OCI-LY1 (cell line): ENCODE measurements at regions not wholly inside any gene's neighbourhood (a gene's known extent, or its start where the extent isn't known, plus 50 kb on each side); places are given as distances from the start of the nearest gene placed in this dataset.

Source experiments
- H2AFZ ChIP-seq: fragments of 200-600 bp; sonication (generic), shearing (Covaris generic); 2 replicates; pipeline ENCODE4 v1.6.0; 2014; ENCODE audit warnings: antibody characterized with exemption, mild to moderate bottlenecking, low read length
- H3F3A ChIP-seq: fragments of 200-600 bp; sonication (generic), shearing (Covaris generic); 2 replicates; pipeline ENCODE4 v1.6.0; 2014; ENCODE audit warnings: mild to moderate bottlenecking, antibody characterized with exemption, low read length, moderate library complexity; ENCODE audit not compliant: insufficient read depth
- H3K27ac ChIP-seq: fragments of 200-600 bp; sonication (generic); 2 replicates; pipeline ENCODE4 v1.5.1; 2014; ENCODE audit warnings: low read length, mixed run types, mild to moderate bottlenecking, low read depth; ENCODE audit not compliant: poor library complexity, severe bottlenecking
- H3K27me3 ChIP-seq: fragments of 200-600 bp; sonication (generic); 2 replicates; pipeline ENCODE4 v1.6.0; 2014; ENCODE audit warnings: antibody characterized with exemption, mild to moderate bottlenecking, low read length, moderate library complexity; ENCODE audit not compliant: insufficient read depth
- H3K36me3 ChIP-seq: fragments of 200-600 bp; sonication (generic); 2 replicates; pipeline ENCODE4 v1.6.1; 2014; ENCODE audit warnings: mild to moderate bottlenecking, antibody characterized with exemption, low read length, moderate library complexity, mixed read lengths; ENCODE audit not compliant: insufficient read depth
- H3K4me1 ChIP-seq: fragments of 200-600 bp; sonication (generic); 2 replicates; pipeline ENCODE4 v1.5.1; 2014; ENCODE audit warnings: mild to moderate bottlenecking, low read length, moderate library complexity; ENCODE audit not compliant: insufficient read depth, severe bottlenecking
- H3K4me2 ChIP-seq: fragments of 200-600 bp; sonication (generic), shearing (Covaris generic); 2 replicates; pipeline ENCODE4 v1.6.1; 2014; ENCODE audit warnings: low read length
- H3K4me3 ChIP-seq: fragments of 200-600 bp; sonication (generic); 2 replicates; pipeline ENCODE4 v1.5.1; 2014; ENCODE audit warnings: low read length, low read depth, mild to moderate bottlenecking, mixed read lengths; ENCODE audit not compliant: poor library complexity, severe bottlenecking
- H3K79me2 ChIP-seq: fragments of 200-600 bp; shearing (Covaris generic); 2 replicates; pipeline ENCODE4 v1.6.1; 2016; ENCODE audit warnings: mixed run types, low read length, mixed read lengths; ENCODE audit not compliant: insufficient read depth
- H3K9ac ChIP-seq: fragments of 200-600 bp; sonication (generic), shearing (Covaris generic); 2 replicates; pipeline ENCODE4 v1.6.1; 2014; ENCODE audit warnings: mild to moderate bottlenecking, low read length, mixed read lengths
- H3K9me2 ChIP-seq: fragments of 200-600 bp; sonication (generic), shearing (Covaris generic); 2 replicates; pipeline ENCODE4 v1.6.1; 2014; ENCODE audit warnings: low read depth, mild to moderate bottlenecking, low read length, mixed read lengths
- H3K9me3 ChIP-seq: fragments of 200-600 bp; shearing (Covaris generic); 2 replicates; pipeline ENCODE4 v1.6.1; 2014; ENCODE audit warnings: low read length, mixed read lengths
- H4K20me1 ChIP-seq: fragments of 200-600 bp; sonication (generic), shearing (Covaris generic); 2 replicates; pipeline ENCODE4 v1.6.0; 2016; ENCODE audit warnings: mild to moderate bottlenecking, low read length; ENCODE audit not compliant: insufficient read depth
- EZH2 ChIP-seq: fragments of 200-600 bp; sonication (generic), shearing (Covaris generic); IDR thresholded peaks from 2 replicates; pipeline ENCODE4 v1.8.0; 2017; ENCODE audit warnings: borderline replicate concordance, mixed run types, mild to moderate bottlenecking, antibody characterized with exemption, low read length, moderate library complexity, mixed read lengths
- TF ChIP-seq, protein P1 (sequence below): fragments of 200-600 bp; sonication (generic), shearing (Covaris generic); IDR thresholded peaks from 2 replicates; pipeline ENCODE4 v1.5.1; 2017; ENCODE audit warnings: mild to moderate bottlenecking, antibody characterized with exemption, low read length, moderate library complexity, mixed read lengths

DNA sequence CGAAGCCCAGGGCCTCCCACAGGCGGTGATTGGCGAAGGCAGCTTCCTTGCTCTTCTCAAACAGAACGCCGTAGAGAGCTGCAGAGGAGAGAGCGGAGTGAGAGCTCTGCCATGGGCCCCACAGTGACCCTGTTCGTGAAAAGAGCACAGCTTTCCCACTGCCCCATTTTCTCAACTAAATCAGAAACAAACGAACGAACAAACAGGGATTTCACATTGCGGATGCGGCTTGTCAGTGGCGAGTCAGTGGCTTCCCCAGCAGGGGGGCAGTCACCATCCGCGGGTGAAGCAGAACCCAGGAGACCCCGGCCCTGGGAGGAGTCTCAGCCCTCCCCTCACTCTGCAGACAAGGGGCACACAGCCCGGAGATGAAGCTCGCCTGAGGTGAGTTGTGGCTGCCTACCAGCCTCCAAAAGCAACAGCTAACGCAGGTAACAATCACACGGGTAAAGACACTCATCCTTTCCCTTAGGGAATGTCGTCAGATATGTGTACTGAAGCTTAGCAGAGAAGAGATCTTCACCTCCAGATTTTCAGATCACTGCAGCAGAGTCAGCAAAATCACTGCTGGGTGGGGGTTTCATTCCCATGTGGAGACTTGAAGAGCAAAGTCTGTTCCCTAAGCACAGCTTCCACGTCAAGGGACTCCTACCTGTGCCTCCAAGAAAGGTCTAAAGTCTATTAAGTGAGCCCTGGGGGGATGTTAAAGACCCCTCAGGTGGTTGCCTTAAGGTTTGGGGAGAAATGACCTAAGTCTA, 51.2 kb upstream of the GPR31 start:
- TF ChIP-seq, protein P1, sequence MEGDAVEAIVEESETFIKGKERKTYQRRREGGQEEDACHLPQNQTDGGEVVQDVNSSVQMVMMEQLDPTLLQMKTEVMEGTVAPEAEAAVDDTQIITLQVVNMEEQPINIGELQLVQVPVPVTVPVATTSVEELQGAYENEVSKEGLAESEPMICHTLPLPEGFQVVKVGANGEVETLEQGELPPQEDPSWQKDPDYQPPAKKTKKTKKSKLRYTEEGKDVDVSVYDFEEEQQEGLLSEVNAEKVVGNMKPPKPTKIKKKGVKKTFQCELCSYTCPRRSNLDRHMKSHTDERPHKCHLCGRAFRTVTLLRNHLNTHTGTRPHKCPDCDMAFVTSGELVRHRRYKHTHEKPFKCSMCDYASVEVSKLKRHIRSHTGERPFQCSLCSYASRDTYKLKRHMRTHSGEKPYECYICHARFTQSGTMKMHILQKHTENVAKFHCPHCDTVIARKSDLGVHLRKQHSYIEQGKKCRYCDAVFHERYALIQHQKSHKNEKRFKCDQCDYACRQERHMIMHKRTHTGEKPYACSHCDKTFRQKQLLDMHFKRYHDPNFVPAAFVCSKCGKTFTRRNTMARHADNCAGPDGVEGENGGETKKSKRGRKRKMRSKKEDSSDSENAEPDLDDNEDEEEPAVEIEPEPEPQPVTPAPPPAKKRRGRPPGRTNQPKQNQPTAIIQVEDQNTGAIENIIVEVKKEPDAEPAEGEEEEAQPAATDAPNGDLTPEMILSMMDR, result no peak
- no peak for TF ChIP-seq EZH2
- no peaks in the 10 kb centered on the region for H3F3A ChIP-seq

DNA sequence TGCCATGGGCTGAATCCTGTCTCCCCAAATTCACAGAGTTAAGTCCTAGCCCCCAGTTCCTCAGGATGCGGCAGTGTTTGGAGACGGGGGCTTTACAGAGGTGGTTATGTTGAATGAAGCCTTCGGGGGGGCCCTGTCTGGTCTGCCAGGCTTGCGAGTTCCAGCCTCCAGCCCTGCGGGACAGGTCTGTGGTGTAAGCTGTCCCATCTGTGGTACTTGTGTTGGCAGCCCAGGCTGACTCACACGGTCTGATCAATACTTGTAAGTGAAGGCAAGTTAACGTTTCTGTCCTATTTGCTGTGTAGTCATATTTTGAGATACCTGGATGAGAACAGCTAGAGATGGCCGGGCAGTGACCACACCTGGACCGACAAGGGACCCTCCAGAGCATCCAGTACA, 51.8 kb upstream of the GPR31 start:
- TF ChIP-seq, protein P1, result no peak
- no peak for TF ChIP-seq EZH2
- Histone ChIP-seq H3K27me3 (no peaks in the 10 kb centered on the region), H3K9me2 (no peaks in the 10 kb centered on the region), H3K27ac (no peak overlapping the region), H3K36me3 (no peaks in the 10 kb centered on the region), H3K79me2 (no peaks in the 10 kb centered on the region), H3K4me1 (no peaks in the 10 kb centered on the region), H3K4me3 (no peak overlapping the region), H2AFZ (no peak overlapping the region), H3F3A (no peaks in the 10 kb centered on the region), H4K20me1 (no peaks in the 10 kb centered on the region), H3K9me3 (no peaks in the 10 kb centered on the region), H3K4me2 (no peak overlapping the region), H3K9ac (no peak overlapping the region)

More for the DNA sequence above, 51.2 kb upstream of the GPR31 start:
- Histone ChIP-seq H3K4me3 (no peak overlapping the region), H3K4me2 (no peak overlapping the region), H3K9me3 (no peaks in the 10 kb centered on the region), H3K27me3 (no peaks in the 10 kb centered on the region), H3K79me2 (no peaks in the 10 kb centered on the region), H4K20me1 (no peaks in the 10 kb centered on the region), H3K27ac (no peak overlapping the region), H3K4me1 (no peaks in the 10 kb centered on the region), H3K9ac (no peak overlapping the region), H3K36me3 (no peaks in the 10 kb centered on the region), H3K9me2 (no peaks in the 10 kb centered on the region), H2AFZ (no peak overlapping the region)

DNA sequence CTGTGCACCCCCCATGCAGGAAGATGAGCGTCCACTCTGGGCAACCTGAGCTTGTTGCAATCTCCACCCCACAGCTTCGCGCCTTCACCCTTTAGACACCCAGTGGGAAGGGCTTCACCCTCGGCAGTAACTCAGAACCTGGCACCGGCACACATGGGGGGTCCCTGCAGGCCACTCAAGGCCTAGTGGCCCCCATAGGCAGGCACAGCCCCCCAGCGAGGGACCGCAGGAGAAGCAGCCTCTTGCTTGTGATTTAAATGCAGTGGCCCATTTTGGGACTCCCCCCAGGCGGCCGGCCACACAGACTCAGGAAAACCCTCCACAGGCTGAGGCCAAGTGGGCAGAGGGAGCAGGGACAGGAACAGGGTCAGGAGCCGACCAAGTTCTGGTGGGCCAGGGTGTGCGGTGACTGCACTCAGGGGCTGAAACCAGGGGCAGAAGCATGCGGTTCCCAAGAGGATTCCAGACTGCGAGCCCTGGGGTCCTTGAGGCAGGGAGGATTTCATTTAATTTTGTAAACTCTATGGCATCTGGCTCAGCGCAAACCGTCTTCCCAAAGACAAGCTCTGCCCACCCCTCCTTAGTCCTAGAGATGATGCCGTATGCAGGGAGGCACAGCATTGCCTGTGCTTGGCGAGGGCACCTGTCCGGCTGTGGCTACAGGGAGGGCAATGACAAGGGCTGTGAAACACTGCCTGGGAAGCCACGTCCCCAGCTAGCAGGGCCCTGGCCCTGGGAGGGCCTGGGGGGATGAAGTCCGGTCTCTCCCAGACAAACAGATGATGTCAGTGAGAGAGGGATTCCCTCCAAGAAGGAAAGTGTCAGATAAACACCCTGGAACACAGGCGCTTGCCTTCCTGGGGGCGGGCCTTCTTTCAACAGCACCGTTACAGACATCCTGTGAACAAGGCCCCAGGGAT, 52.9 kb upstream of the GPR31 start:
- H3K4me2 ChIP-seq, result no peak overlapping the region
- TF ChIP-seq, protein P1, result no peak
- TF ChIP-seq EZH2, result no peak
- no peak overlapping the region for H3K4me3 ChIP-seq
- H2AFZ ChIP-seq, result no peak overlapping the region
- H3K9me3 ChIP-seq, result no peaks in the 10 kb centered on the region
- H4K20me1 ChIP-seq, result no peaks in the 10 kb centered on the region
- H3K79me2 ChIP-seq, result no peaks in the 10 kb centered on the region
- H3K9me2 ChIP-seq, result no peaks in the 10 kb centered on the region
- no peaks in the 10 kb centered on the region for H3F3A ChIP-seq
- H3K36me3 ChIP-seq, result no peaks in the 10 kb centered on the region
- no peak overlapping the region for H3K9ac ChIP-seq
- H3K4me1 ChIP-seq, result no peaks in the 10 kb centered on the region
- no peak overlapping the region for H3K27ac ChIP-seq
- H3K27me3 ChIP-seq, result no peaks in the 10 kb centered on the region
